HepG2 (cell line): ENCODE measurements at regions not wholly inside any gene's neighbourhood (a gene's known extent, or its start where the extent isn't known, plus 50 kb on each side); places are given as distances from the start of the nearest gene placed in this dataset.

Experiments used
- ARNTL ChIP-seq: sonication (generic); formaldehyde crosslinking; IDR thresholded peaks from 2 replicates; pipeline ENCODE4 v1.4.0; 2020; ENCODE audit warnings: mild to moderate bottlenecking, missing genetic modification reagents
- ATRX ChIP-seq: sonication (generic); formaldehyde crosslinking; IDR thresholded peaks from 2 replicates; pipeline ENCODE4 v1.4.0; 2020; ENCODE audit warnings: missing genetic modification reagents, borderline replicate concordance
- BCL6 ChIP-seq: IDR thresholded peaks from 2 replicates; pipeline ENCODE4 v1.6.1; 2016; ENCODE audit warnings: missing genetic modification reagents, missing compliant biosample characterization
- BHLHE40 ChIP-seq: IDR thresholded peaks from 2 replicates; pipeline ENCODE4 v1.6.1; 2011; ENCODE audit warnings: low read length, improper control_type of control experiment
- FOSL2 ChIP-seq: sonication (generic); formaldehyde crosslinking; IDR thresholded peaks from 2 replicates; pipeline ENCODE4 v1.4.0; 2020; ENCODE audit warnings: missing genetic modification reagents
- FOXP1 ChIP-seq, 2 experiments: fragments of 450-650 bp in 1 of 2; IDR thresholded peaks; 2 replicates each; pipeline ENCODE4 v1.6.1; 2017 to 2018; ENCODE audit warnings: antibody characterized with exemption in 1 of 2
- GATAD2A ChIP-seq: IDR thresholded peaks from 2 replicates; pipeline ENCODE4 v1.6.1; 2016
- MBD4 ChIP-seq: IDR thresholded peaks from 2 replicates; pipeline ENCODE4 v1.6.1; 2012; ENCODE audit warnings: low read length, inconsistent platforms, borderline replicate concordance
- MYNN ChIP-seq: sonication (generic); formaldehyde crosslinking; IDR thresholded peaks from 2 replicates; pipeline ENCODE4 v1.4.0; 2020; ENCODE audit warnings: mild to moderate bottlenecking, low read depth, missing genetic modification reagents
- NR1H2 ChIP-seq: sonication (generic); formaldehyde crosslinking; IDR thresholded peaks from 2 replicates; pipeline ENCODE4 v1.8.1; 2022; ENCODE audit warnings: low read depth, missing genetic modification reagents, borderline replicate concordance
- POLR2A ChIP-seq, 2 experiments: IDR thresholded peaks; 2 replicates each; pipeline ENCODE4 v1.6.1; 2011; ENCODE audit warnings: low read depth in 2 of 2, low read length in 2 of 2, mild to moderate bottlenecking in 1 of 2, moderate library complexity in 1 of 2; ENCODE audit not compliant: insufficient read depth in 1 of 2
- SMAD9 ChIP-seq: sonication (generic); formaldehyde crosslinking; IDR thresholded peaks from 2 replicates; pipeline ENCODE4 v1.5.1; 2020; ENCODE audit warnings: mild to moderate bottlenecking, missing genetic modification reagents
- TAF15 ChIP-seq: fragments of 200-400 bp; formaldehyde crosslinking; IDR thresholded peaks from one replicate; pipeline ENCODE4 v1.6.1; 2018; ENCODE audit warnings: mild to moderate bottlenecking, low read depth, low read length; ENCODE audit not compliant: poor library complexity, severe bottlenecking
- XBP1 ChIP-seq: sonication (generic); formaldehyde crosslinking; IDR thresholded peaks from 2 replicates; pipeline ENCODE4 v1.5.0; 2020; ENCODE audit warnings: missing genetic modification reagents
- ZFP36L1 ChIP-seq: sonication (generic); formaldehyde crosslinking; IDR thresholded peaks from 2 replicates; pipeline ENCODE4 v1.8.0; 2022; ENCODE audit warnings: mild to moderate bottlenecking, missing genetic modification reagents, moderate library complexity
- ZFP36L2 ChIP-seq: sonication (generic); formaldehyde crosslinking; IDR thresholded peaks from 2 replicates; pipeline ENCODE4 v1.4.0; 2020; ENCODE audit warnings: missing genetic modification reagents
- ZMAT3 ChIP-seq: sonication (generic); formaldehyde crosslinking; conservative IDR thresholded peaks from 2 replicates; pipeline ENCODE4 v1.7.0; 2021; ENCODE audit warnings: missing genetic modification reagents
- ZNF235 ChIP-seq: sonication (generic); formaldehyde crosslinking; IDR thresholded peaks from 2 replicates; pipeline ENCODE4 v1.8.1; 2023; ENCODE audit warnings: mild to moderate bottlenecking, missing genetic modification reagents, borderline replicate concordance
- ZNF354B ChIP-seq: sonication (generic); formaldehyde crosslinking; IDR thresholded peaks from 2 replicates; pipeline ENCODE4 v1.8.0; 2022; ENCODE audit warnings: mild to moderate bottlenecking, missing genetic modification reagents
- ZNF468 ChIP-seq: sonication (generic); formaldehyde crosslinking; IDR thresholded peaks from 2 replicates; pipeline ENCODE4 v1.8.0; 2022; ENCODE audit warnings: mild to moderate bottlenecking, moderate library complexity, missing genetic modification reagents
- ZNF672 ChIP-seq: sonication (generic); formaldehyde crosslinking; IDR thresholded peaks from 2 replicates; pipeline ENCODE4 v1.8.1; 2022; ENCODE audit warnings: missing genetic modification reagents
- ZSCAN22 ChIP-seq: sonication (generic); formaldehyde crosslinking; IDR thresholded peaks from 2 replicates; pipeline ENCODE4 v1.4.0; 2020; ENCODE audit warnings: mild to moderate bottlenecking, missing genetic modification reagents
- ZSCAN9 ChIP-seq: IDR thresholded peaks from 2 replicates; pipeline ENCODE4 v1.6.1; 2016; ENCODE audit warnings: borderline replicate concordance
- TF ChIP-seq, protein P1 (sequence below): sonication (generic); formaldehyde crosslinking; IDR thresholded peaks from 2 replicates; pipeline ENCODE4 v1.4.0; 2020; ENCODE audit warnings: missing genetic modification reagents, borderline replicate concordance
- TF ChIP-seq, protein P2 (sequence below): sonication (generic); formaldehyde crosslinking; IDR thresholded peaks from 2 replicates; pipeline ENCODE4 v1.4.0; 2020; ENCODE audit warnings: missing genetic modification reagents, borderline replicate concordance
- TF ChIP-seq, protein P3 (sequence below): sonication (generic); formaldehyde crosslinking; IDR thresholded peaks from 2 replicates; pipeline ENCODE4 v1.4.0; 2020; ENCODE audit warnings: missing genetic modification reagents

DNA sequence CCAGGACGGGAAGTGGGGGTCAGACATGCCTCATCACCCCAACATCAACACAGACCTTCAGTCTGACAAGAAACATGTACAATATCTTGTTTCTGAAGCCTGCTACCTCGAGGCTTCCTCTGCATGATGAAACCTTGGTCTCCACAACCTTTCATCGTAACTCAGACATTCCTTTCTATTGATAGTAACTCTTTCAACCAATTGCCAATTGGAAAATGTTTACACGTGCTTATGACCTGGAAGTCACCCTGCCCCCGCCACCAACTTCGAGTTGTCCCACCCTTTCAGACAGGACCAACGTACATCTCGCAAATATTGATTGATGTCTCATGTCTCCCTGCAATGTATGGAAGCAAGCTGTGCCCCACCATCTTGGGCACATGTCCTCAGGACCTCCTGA, 159.5 kb downstream of the ETS2 start (continued):
- TF ChIP-seq ZNF235 (no peak), MYNN (no peak), ZSCAN22 (CRISPR knock-in tag) (no peak), SMAD9 (CRISPR knock-in tag) (no peak), GATAD2A (peak; percentile 63; the same call in 1 of the 2 replicates), ZSCAN9 (CRISPR knock-in tag) (no peak), POLR2A (IDR thresholded peaks at IDR 0.05; ENCODE audit: insufficient read depth in 1 of 2, low read depth in 2 of 2, low read length in 2 of 2) (no peak), FOSL2 (CRISPR knock-in tag) (peak; percentile 70), ZNF672 (CRISPR knock-in tag) (no peak), BCL6 (CRISPR knock-in tag) (peak; percentile 70), BHLHE40 (peak; percentile 78), ARNTL (no peak), ZFP36L1 (no peak), ATRX (CRISPR knock-in tag) (no peak), XBP1 (CRISPR knock-in tag) (no peak), ZMAT3 (CRISPR knock-in tag) (no peak), ZFP36L2 (no peak), MBD4 (peak; percentile 53; the same call in 1 of the 2 replicates), TAF15 (no peak), NR1H2 (CRISPR knock-in tag) (no peak), ZNF354B (CRISPR knock-in tag) (no peak), FOXP1 (IDR thresholded peaks at IDR 0.05) (no peak), FOXP1 (CRISPR knock-in tag; IDR thresholded peaks at IDR 0.05) (peak; percentile 57), ZNF468 (CRISPR knock-in tag) (no peak)
- TF ChIP-seq, protein P1, sequence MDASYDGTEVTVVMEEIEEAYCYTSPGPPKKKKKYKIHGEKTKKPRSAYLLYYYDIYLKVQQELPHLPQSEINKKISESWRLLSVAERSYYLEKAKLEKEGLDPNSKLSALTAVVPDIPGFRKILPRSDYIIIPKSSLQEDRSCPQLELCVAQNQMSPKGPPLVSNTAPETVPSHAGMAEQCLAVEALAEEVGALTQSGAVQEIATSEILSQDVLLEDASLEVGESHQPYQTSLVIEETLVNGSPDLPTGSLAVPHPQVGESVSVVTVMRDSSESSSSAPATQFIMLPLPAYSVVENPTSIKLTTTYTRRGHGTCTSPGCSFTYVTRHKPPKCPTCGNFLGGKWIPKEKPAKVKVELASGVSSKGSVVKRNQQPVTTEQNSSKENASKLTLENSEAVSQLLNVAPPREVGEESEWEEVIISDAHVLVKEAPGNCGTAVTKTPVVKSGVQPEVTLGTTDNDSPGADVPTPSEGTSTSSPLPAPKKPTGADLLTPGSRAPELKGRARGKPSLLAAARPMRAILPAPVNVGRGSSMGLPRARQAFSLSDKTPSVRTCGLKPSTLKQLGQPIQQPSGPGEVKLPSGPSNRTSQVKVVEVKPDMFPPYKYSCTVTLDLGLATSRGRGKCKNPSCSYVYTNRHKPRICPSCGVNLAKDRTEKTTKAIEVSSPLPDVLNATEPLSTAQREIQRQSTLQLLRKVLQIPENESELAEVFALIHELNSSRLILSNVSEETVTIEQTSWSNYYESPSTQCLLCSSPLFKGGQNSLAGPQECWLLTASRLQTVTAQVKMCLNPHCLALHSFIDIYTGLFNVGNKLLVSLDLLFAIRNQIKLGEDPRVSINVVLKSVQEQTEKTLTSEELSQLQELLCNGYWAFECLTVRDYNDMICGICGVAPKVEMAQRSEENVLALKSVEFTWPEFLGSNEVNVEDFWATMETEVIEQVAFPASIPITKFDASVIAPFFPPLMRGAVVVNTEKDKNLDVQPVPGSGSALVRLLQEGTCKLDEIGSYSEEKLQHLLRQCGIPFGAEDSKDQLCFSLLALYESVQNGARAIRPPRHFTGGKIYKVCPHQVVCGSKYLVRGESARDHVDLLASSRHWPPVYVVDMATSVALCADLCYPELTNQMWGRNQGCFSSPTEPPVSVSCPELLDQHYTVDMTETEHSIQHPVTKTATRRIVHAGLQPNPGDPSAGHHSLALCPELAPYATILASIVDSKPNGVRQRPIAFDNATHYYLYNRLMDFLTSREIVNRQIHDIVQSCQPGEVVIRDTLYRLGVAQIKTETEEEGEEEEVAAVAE (CRISPR knock-in tag): no peak
- TF ChIP-seq, protein P2, sequence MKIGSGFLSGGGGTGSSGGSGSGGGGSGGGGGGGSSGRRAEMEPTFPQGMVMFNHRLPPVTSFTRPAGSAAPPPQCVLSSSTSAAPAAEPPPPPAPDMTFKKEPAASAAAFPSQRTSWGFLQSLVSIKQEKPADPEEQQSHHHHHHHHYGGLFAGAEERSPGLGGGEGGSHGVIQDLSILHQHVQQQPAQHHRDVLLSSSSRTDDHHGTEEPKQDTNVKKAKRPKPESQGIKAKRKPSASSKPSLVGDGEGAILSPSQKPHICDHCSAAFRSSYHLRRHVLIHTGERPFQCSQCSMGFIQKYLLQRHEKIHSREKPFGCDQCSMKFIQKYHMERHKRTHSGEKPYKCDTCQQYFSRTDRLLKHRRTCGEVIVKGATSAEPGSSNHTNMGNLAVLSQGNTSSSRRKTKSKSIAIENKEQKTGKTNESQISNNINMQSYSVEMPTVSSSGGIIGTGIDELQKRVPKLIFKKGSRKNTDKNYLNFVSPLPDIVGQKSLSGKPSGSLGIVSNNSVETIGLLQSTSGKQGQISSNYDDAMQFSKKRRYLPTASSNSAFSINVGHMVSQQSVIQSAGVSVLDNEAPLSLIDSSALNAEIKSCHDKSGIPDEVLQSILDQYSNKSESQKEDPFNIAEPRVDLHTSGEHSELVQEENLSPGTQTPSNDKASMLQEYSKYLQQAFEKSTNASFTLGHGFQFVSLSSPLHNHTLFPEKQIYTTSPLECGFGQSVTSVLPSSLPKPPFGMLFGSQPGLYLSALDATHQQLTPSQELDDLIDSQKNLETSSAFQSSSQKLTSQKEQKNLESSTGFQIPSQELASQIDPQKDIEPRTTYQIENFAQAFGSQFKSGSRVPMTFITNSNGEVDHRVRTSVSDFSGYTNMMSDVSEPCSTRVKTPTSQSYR (CRISPR knock-in tag): peak; percentile 71; the same call in 1 of the 2 replicates
- TF ChIP-seq, protein P3, sequence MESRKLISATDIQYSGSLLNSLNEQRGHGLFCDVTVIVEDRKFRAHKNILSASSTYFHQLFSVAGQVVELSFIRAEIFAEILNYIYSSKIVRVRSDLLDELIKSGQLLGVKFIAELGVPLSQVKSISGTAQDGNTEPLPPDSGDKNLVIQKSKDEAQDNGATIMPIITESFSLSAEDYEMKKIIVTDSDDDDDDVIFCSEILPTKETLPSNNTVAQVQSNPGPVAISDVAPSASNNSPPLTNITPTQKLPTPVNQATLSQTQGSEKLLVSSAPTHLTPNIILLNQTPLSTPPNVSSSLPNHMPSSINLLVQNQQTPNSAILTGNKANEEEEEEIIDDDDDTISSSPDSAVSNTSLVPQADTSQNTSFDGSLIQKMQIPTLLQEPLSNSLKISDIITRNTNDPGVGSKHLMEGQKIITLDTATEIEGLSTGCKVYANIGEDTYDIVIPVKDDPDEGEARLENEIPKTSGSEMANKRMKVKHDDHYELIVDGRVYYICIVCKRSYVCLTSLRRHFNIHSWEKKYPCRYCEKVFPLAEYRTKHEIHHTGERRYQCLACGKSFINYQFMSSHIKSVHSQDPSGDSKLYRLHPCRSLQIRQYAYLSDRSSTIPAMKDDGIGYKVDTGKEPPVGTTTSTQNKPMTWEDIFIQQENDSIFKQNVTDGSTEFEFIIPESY (CRISPR knock-in tag): peak; percentile 14; the same call in 1 of the 2 replicates
